Effector memory CD8-positive, alpha-beta T cell (primary cell): ENCODE measurements at regions not wholly inside any gene's neighbourhood (a gene's known extent, or its start where the extent isn't known, plus 50 kb on each side); places are given as distances from the start of the nearest gene placed in this dataset.

ENCODE experiments used
- ATAC-seq: fragments of 150-1000 bp; cut with Tn5 transposase; replicated peaks from 2 replicates; pipeline ENCODE4 v1.10.0; 2021; ENCODE audit warnings: mild to moderate bottlenecking, moderate library complexity
- DNase-seq, 3 experiments: peaks; one replicate each; pipeline ENCODE4 v3.0.0; 2021
- H3K27ac Mint-ChIP-seq, 2 donors: one replicate each; pipeline ENCODE4 v1.8.0; 2022; ENCODE audit warnings: mild to moderate bottlenecking in 2 of 2, mixed read lengths in 2 of 2, moderate library complexity in 2 of 2
- H3K27me3 Mint-ChIP-seq, 2 donors: one replicate each; pipeline ENCODE4 v1.8.0; 2022; ENCODE audit warnings: mixed read lengths in 2 of 2
- H3K36me3 Mint-ChIP-seq: one replicate; pipeline ENCODE4 v1.8.0; 2022; ENCODE audit warnings: mild to moderate bottlenecking, moderate library complexity, mixed read lengths; ENCODE audit not compliant: insufficient read depth
- H3K4me1 Mint-ChIP-seq, 2 donors: one replicate each; pipeline ENCODE4 v1.8.0; 2022; ENCODE audit warnings: low read depth in 2 of 2, mixed read lengths in 2 of 2
- H3K4me3 Mint-ChIP-seq, 2 donors: one replicate each; pipeline ENCODE4 v1.8.0; 2022; ENCODE audit warnings: mild to moderate bottlenecking in 2 of 2, mixed read lengths in 2 of 2, moderate library complexity in 2 of 2
- H3K9me3 Mint-ChIP-seq, 2 donors: one replicate each; pipeline ENCODE4 v1.8.0; 2022; ENCODE audit warnings: mixed read lengths in 2 of 2

- Mint-ChIP-seq H3K4me1 (no peaks in the 10 kb centered on the region), H3K36me3 (no peaks in the 10 kb centered on the region), H3K27me3 (peaks cover 19 to 28% of the 10 kb centered on the region in 2 donors), H3K27ac (no peak overlapping the region), H3K9me3 (peaks cover 5 to 8% of the 10 kb centered on the region in 2 donors), H3K4me3 (no peak overlapping the region)
- no peak for ATAC-seq
- DNase-seq: no peak
These were observed 96.9 kb upstream of the PPP2R2D start for GRCh38 chr10:131803860-131804425.

GRCh38 chr10:131804551-131805295 is 96.1 kb upstream of the PPP2R2D start:
- H3K27ac Mint-ChIP-seq: no peak overlapping the region
- H3K36me3 Mint-ChIP-seq: no peaks in the 10 kb centered on the region
- peaks cover 27 to 36% of the 10 kb centered on the region in 2 donors for H3K27me3 Mint-ChIP-seq
- H3K4me1 Mint-ChIP-seq: no peaks in the 10 kb centered on the region
- DNase-seq: no peak
- H3K9me3 Mint-ChIP-seq: peaks cover 3 to 8% of the 10 kb centered on the region in 2 donors
- no peak overlapping the region for H3K4me3 Mint-ChIP-seq
- ATAC-seq: no peak

- H3K4me3 Mint-ChIP-seq: no peak overlapping the region
- ATAC-seq (no peak), DNase-seq (no peak)
- H3K9me3 Mint-ChIP-seq: peaks cover 0 to under 1% of the 10 kb centered on the region in 2 donors
- H3K27me3 Mint-ChIP-seq: peaks cover 21 to 46% of the 10 kb centered on the region in 2 donors
- no peak overlapping the region for H3K27ac Mint-ChIP-seq
- no peaks in the 10 kb centered on the region for H3K4me1 Mint-ChIP-seq
- H3K36me3 Mint-ChIP-seq: no peaks in the 10 kb centered on the region
These were observed 95.1 kb upstream of the PPP2R2D start for GRCh38 chr10:131805696-131806095.

- ATAC-seq: no peak
- H3K9me3 Mint-ChIP-seq: no peaks in the 10 kb centered on the region
- H3K27ac Mint-ChIP-seq: no peak overlapping the region
- no peak overlapping the region for H3K4me3 Mint-ChIP-seq
- H3K4me1 Mint-ChIP-seq: no peaks in the 10 kb centered on the region
- peaks cover 21 to 51% of the 10 kb centered on the region in 2 donors for H3K27me3 Mint-ChIP-seq
- no peaks in the 10 kb centered on the region for H3K36me3 Mint-ChIP-seq
- no peak for DNase-seq
These were observed 94.7 kb upstream of the PPP2R2D start for GRCh38 chr10:131806146-131806545.

DNA sequence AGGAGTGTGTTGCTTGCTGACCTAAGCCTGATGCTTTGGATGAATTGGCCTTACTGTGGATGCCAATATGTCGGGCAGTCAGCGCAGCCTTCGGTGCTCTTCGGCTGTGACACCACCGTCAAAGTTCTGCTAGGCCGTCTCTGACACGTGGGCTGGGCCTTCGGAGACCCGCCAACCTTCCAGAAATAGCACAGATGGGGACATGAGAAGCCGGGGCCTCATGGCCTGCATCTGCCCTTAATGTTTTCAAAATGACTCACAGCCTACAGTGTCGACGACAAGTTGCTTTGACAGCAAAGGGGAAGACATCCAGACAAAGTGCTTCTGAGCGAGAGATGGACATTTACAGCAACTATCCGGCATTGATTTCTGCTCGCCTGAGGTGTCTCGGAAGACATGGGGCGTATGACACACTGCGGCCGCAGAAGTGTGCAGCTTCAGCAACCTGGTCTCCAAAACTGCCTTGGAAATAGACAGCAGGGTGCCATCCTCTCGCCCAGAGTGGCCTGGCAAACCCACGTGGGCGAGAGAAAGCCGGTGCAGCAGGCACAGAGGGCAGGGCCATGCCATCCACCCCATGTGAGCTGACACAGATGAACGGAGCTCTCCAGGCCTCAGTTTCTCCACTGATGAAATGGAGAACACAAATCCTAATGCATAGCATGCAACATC is 94.0 kb upstream of the PPP2R2D start:
- Mint-ChIP-seq H3K36me3 (no peaks in the 10 kb centered on the region), H3K4me1 (no peaks in the 10 kb centered on the region), H3K27ac (no peak overlapping the region), H3K9me3 (no peaks in the 10 kb centered on the region), H3K4me3 (no peak overlapping the region), H3K27me3 (peaks cover 18 to 52% of the 10 kb centered on the region in 2 donors)
- no peak for DNase-seq
- ATAC-seq: no peak

DNA sequence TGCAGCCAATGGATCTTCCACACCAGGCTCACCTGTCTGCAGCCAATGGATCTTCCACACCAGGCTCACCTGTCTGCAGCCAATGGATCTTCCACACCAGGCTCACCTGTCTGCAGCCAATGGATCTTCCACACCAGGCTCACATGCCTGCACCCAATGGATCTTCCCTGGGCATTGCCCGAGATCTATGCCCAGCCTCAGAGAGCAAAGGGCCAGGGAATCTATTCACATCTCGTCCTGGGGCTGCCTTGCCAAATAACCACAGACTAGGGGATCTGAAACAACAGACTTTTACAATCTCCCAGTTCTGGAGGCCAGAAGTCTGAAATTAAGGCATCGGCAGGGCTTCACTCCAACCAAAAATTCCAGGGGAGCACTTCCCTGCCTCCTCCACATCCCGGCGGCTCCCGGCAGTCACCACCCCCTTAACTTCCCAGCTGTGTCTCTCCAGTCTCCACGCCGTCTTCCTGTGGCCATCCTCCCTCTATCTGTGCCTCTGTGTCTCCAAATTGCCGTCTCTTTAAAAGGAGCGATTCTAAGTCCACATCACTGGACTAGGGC is 92.4 kb upstream of the PPP2R2D start:
- H3K4me3 Mint-ChIP-seq: no peak overlapping the region
- H3K36me3 Mint-ChIP-seq: no peaks in the 10 kb centered on the region
- no peak overlapping the region for H3K27ac Mint-ChIP-seq
- peaks cover 18 to 57% of the 10 kb centered on the region in 2 donors for H3K27me3 Mint-ChIP-seq
- no peaks in the 10 kb centered on the region for H3K4me1 Mint-ChIP-seq
- no peak for ATAC-seq
- H3K9me3 Mint-ChIP-seq: no peaks in the 10 kb centered on the region
- no peak for DNase-seq

DNA sequence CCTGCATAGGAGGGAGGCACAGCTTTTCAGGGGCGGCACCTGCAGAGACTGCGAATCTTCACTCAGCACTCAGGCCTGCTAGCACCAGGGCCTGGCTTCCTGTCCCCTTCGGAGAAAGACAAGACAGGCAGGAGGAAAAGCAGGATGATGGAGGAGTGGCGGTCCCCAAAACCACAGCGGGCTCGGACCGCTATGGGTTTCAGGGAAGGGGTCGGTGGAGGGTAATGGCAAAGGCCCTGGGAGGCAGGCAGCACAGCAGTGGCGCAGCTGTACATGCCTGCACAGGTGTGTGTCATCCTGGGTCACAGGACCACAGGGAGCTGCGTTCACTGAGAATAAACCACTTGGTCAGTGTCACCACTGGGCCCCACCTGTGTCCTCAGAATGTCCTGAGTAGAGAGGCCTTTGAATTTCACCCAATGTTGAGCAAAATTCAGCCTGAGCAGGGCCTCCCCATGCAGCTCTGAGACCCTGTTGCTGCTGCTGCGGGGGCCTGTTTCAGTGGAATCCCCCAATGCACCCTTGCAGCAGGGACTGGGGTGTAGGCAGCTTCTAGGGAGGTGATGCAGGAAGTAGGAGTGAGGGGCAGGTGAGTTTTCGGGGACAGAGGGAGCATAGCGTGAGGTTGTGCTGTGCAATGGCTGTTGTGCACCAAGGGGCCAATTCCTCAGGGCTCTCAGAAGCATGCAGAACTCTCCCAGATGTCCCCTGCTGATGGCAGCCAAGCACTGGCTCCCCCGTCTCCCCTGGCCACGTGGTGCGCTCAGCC is 90.6 kb upstream of the PPP2R2D start:
- ATAC-seq (no peak), DNase-seq (no peak)
- Mint-ChIP-seq H3K27ac (no peak overlapping the region), H3K36me3 (no peaks in the 10 kb centered on the region), H3K9me3 (no peaks in the 10 kb centered on the region), H3K27me3 (peaks cover 17 to 57% of the 10 kb centered on the region in 2 donors), H3K4me3 (no peak overlapping the region), H3K4me1 (no peaks in the 10 kb centered on the region)

- no peak overlapping the region for H3K4me3 Mint-ChIP-seq
- no peak for DNase-seq
These were observed 89.8 kb upstream of the PPP2R2D start for GRCh38 chr10:131810805-131811629.

DNA sequence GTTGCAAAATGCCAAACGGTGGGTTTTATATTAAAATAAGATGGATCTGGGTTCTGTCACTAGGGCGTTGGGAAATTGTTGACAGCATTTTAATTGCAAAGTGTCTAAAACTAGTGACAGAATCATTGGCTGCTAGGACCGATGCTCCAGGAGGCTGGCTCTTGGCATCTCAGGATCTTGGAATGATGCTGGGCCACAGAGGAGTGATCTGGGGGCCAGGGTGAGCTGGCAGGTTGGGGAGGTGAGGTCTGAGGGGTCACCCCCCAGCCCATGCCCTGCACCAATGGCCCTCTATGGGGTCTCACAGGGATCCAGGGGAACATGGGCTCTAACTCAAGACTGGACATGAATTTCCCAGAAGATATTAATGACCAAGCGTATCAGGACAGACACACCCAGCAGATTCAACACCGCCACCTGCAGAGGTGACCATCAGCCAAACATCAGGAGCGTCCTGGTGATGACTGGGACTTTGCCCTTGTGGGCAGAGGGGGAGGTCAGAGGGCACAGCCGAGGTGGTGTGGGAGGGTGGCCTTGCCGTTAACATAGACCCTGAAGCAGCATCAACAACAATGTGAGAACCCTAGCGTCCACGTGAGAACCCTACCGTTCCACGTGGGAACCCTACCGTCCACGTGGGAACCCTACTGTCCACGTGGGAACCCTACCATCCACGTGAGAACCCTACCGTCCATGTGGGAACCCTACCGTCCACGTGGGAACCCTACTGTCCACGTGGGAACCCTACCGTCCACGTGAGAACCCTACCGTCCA is 89.0 kb upstream of the PPP2R2D start:
- Mint-ChIP-seq H3K36me3 (no peaks in the 10 kb centered on the region), H3K9me3 (no peaks in the 10 kb centered on the region), H3K27me3 (peaks cover 25 to 67% of the 10 kb centered on the region in 2 donors), H3K4me3 (no peak overlapping the region), H3K4me1 (no peaks in the 10 kb centered on the region), H3K27ac (no peak overlapping the region)
- ATAC-seq (no peak), DNase-seq (no peak)

More at GRCh38 chr10:131810805-131811629, 89.8 kb upstream of the PPP2R2D start:
- H3K4me1 Mint-ChIP-seq: no peaks in the 10 kb centered on the region
- no peaks in the 10 kb centered on the region for H3K36me3 Mint-ChIP-seq
- no peak for ATAC-seq
- no peaks in the 10 kb centered on the region for H3K9me3 Mint-ChIP-seq
- peaks cover 19 to 65% of the 10 kb centered on the region in 2 donors for H3K27me3 Mint-ChIP-seq
- no peak overlapping the region for H3K27ac Mint-ChIP-seq

GRCh38 chr10:131812736-131813604 is 87.8 kb upstream of the PPP2R2D start:
- no peak for ATAC-seq

DNA sequence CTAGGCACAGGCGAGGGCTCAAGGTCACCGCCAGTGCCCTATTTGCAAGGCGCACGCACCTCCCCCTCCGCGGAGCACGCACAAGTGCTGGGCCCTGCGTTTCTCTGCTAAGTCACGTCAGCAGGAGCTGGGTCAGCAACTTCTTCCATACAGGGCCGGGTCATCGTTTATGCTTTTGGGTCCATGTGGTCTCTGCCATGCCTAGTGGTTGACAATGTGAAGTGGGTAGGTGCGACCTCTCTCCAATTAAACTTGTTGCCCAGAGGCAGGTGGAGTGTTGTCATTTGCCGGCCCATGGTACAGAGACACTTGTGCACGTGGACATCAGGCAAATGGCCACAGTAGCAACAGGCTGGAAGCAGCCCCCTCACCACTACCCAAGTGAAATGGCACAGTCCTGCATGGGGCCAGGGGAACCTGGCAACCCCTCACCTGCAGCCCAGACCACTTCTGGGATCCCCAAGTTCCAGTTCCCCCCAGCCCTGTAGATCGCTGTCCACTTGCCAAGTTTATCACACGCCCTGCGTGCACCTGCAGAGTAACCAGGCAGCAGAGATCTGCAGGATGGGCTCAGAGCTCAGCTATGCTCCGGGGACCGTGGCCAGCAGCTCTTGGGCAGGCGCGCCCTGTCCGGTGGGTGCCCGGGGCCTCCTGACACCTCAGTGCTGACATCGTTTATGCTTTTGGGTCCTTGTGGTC is 86.1 kb upstream of the PPP2R2D start:
- Mint-ChIP-seq H3K36me3 (no peaks in the 10 kb centered on the region), H3K4me1 (no peaks in the 10 kb centered on the region), H3K27me3 (peaks cover 23 to 69% of the 10 kb centered on the region in 2 donors), H3K4me3 (no peak overlapping the region), H3K27ac (no peak overlapping the region), H3K9me3 (no peaks in the 10 kb centered on the region)
- DNase-seq (no peak), ATAC-seq (no peak)

More at GRCh38 chr10:131812736-131813604, 87.8 kb upstream of the PPP2R2D start:
- Mint-ChIP-seq H3K27me3 (peaks cover 32 to 75% of the 10 kb centered on the region in 2 donors), H3K4me1 (no peaks in the 10 kb centered on the region), H3K27ac (no peak overlapping the region), H3K4me3 (no peak overlapping the region), H3K9me3 (no peaks in the 10 kb centered on the region), H3K36me3 (no peaks in the 10 kb centered on the region)
- DNase-seq: no peak
